GM23338 (cell line): ENCODE measurements at regions not wholly inside any gene's neighbourhood (a gene's known extent, or its start where the extent isn't known, plus 50 kb on each side); places are given as distances from the start of the nearest gene placed in this dataset.

Experiments
- ATAC-seq: fragments of 200-7000 bp; cut with Tn5 transposase; 3 replicates; pipeline ENCODE4 v1.9.1; 2020
- DNase-seq: peaks from one replicate; pipeline ENCODE4 v3.0.0-alpha.2; 2015; ENCODE audit warnings: low spot score
- H2AFZ ChIP-seq: fragments of 200-600 bp; sonication (generic); 2 replicates; pipeline ENCODE4 v1.8.0; 2016; ENCODE audit warnings: antibody characterized with exemption, mild to moderate bottlenecking, moderate library complexity
- H3F3A ChIP-seq: fragments of 200-600 bp; sonication (generic); replicated peaks from 2 replicates; pipeline ENCODE4 v1.8.0; 2017; ENCODE audit warnings: antibody characterized with exemption, mixed run types, low read depth
- H3K27ac ChIP-seq: fragments of 200-600 bp; sonication (generic); 2 replicates; pipeline ENCODE4 v1.6.1; 2016; ENCODE audit warnings: low read depth
- H3K27me3 ChIP-seq: fragments of 200-600 bp; sonication (generic); 2 replicates; pipeline ENCODE4 v1.8.0; 2016; ENCODE audit warnings: mild to moderate bottlenecking, mixed run types, moderate library complexity; ENCODE audit not compliant: insufficient read depth
- H3K36me3 ChIP-seq: fragments of 200-600 bp; sonication (generic); 2 replicates; pipeline ENCODE4 v1.8.0; 2016; ENCODE audit warnings: mild to moderate bottlenecking; ENCODE audit not compliant: insufficient read depth
- H3K4me1 ChIP-seq: fragments of 200-600 bp; sonication (generic); 2 replicates; pipeline ENCODE4 v1.8.0; 2016; ENCODE audit warnings: mild to moderate bottlenecking, moderate library complexity; ENCODE audit not compliant: insufficient read depth
- H3K4me2 ChIP-seq: fragments of 200-600 bp; sonication (generic); 2 replicates; pipeline ENCODE4 v1.7.1; 2017; ENCODE audit warnings: mixed run types
- H3K4me3 ChIP-seq: fragments of 200-600 bp; sonication (generic); 2 replicates; pipeline ENCODE4 v1.6.1; 2016; ENCODE audit warnings: mixed run types
- H3K79me2 ChIP-seq: fragments of 200-600 bp; sonication (generic); replicated peaks from 2 replicates; pipeline ENCODE4 v1.8.0; 2017; ENCODE audit warnings: mild to moderate bottlenecking; ENCODE audit not compliant: insufficient read depth
- H3K9me2 ChIP-seq: fragments of 200-600 bp; sonication (generic); 2 replicates; pipeline ENCODE4 v1.8.0; 2017; ENCODE audit not compliant: insufficient read depth
- H4K20me1 ChIP-seq: fragments of 200-600 bp; sonication (generic); replicated peaks from 2 replicates; pipeline ENCODE4 v1.8.0; 2017; ENCODE audit warnings: mild to moderate bottlenecking; ENCODE audit not compliant: insufficient read depth
- H3K27ac Mint-ChIP-seq: 2 replicates; pipeline ENCODE4 v1.8.0; 2020; ENCODE audit warnings: inconsistent platforms, mild to moderate bottlenecking, moderate library complexity, mixed read lengths
- H3K27me3 Mint-ChIP-seq: 3 replicates; pipeline ENCODE4 v1.8.0; 2022; ENCODE audit warnings: low read depth, mild to moderate bottlenecking, moderate library complexity, mixed read lengths, inconsistent platforms; ENCODE audit not compliant: insufficient read depth, poor library complexity
- H3K36me3 Mint-ChIP-seq: 3 replicates; pipeline ENCODE4 v1.8.0; 2021; ENCODE audit warnings: low read depth, mild to moderate bottlenecking, inconsistent platforms, moderate library complexity, mixed read lengths
- H3K4me1 Mint-ChIP-seq: 3 replicates; pipeline ENCODE4 v1.8.0; 2020; ENCODE audit warnings: mild to moderate bottlenecking, inconsistent platforms, mixed read lengths
- H3K4me3 Mint-ChIP-seq: 3 replicates; pipeline ENCODE4 v1.8.0; 2021; ENCODE audit warnings: moderate library complexity, mild to moderate bottlenecking, inconsistent platforms, mixed read lengths
- H3K9me3 Mint-ChIP-seq: 3 replicates; pipeline ENCODE4 v1.8.0; 2020; ENCODE audit warnings: moderate library complexity, mild to moderate bottlenecking, inconsistent platforms, mixed read lengths
- CREB1 ChIP-seq: fragments of 250-450 bp; sonication (Bioruptor Pico); IDR thresholded peaks from 2 replicates; pipeline ENCODE4 v1.5.0; 2020; ENCODE audit warnings: low read depth, mild to moderate bottlenecking, moderate library complexity
- CTCF ChIP-seq, 2 experiments: fragments of 200-600 bp in 1 of 2; sonication (generic) in 1 of 2; conservative IDR thresholded peaks; 2 replicates each; pipeline versions ENCODE4 v1.5.1 to v1.6.1; 2016 to 2017; ENCODE audit warnings: antibody characterized with exemption in 2 of 2, low read depth in 2 of 2, mild to moderate bottlenecking in 2 of 2, moderate library complexity in 1 of 2
- ETS1 ChIP-seq: IDR thresholded peaks from 2 replicates; pipeline ENCODE4 v1.6.1; 2016; ENCODE audit warnings: antibody characterized with exemption
- EZH2 ChIP-seq: fragments of 200-600 bp; sonication (generic); IDR thresholded peaks from one replicate; pipeline ENCODE4 v1.8.0; 2017; ENCODE audit warnings: antibody characterized with exemption, mild to moderate bottlenecking, low read depth; ENCODE audit not compliant: unreplicated experiment
- EZH2phosphoT487 ChIP-seq: fragments of 200-600 bp; sonication (generic); IDR thresholded peaks from one replicate; pipeline ENCODE4 v1.8.1; 2018; ENCODE audit warnings: antibody characterized with exemption; ENCODE audit not compliant: unreplicated experiment
- JUNB ChIP-seq: IDR thresholded peaks from one replicate; pipeline ENCODE4 v1.6.1; 2016; ENCODE audit warnings: antibody characterized with exemption; ENCODE audit not compliant: unreplicated experiment
- NANOG ChIP-seq: IDR thresholded peaks from 2 replicates; pipeline ENCODE4 v1.6.1; 2016; ENCODE audit warnings: antibody characterized with exemption, borderline replicate concordance
- POLR2AphosphoS5 ChIP-seq: IDR thresholded peaks from 2 replicates; pipeline ENCODE4 v1.6.1; 2016; ENCODE audit warnings: antibody characterized with exemption, low read depth
- REST ChIP-seq: IDR thresholded peaks from one replicate; pipeline ENCODE4 v1.6.1; 2018; ENCODE audit warnings: antibody characterized with exemption; ENCODE audit not compliant: unreplicated experiment
- STAT1 ChIP-seq: IDR thresholded peaks from one replicate; pipeline ENCODE4 v1.6.1; 2016; ENCODE audit warnings: antibody characterized with exemption; ENCODE audit not compliant: unreplicated experiment
- ZNF114 ChIP-seq: fragments of 250-450 bp; sonication (Bioruptor Pico); IDR thresholded peaks from 2 replicates; pipeline ENCODE4 v1.5.0; 2020; ENCODE audit warnings: mild to moderate bottlenecking, moderate library complexity
- ZNF331 ChIP-seq: fragments of 250-450 bp; sonication (Bioruptor Pico); IDR thresholded peaks from 2 replicates; pipeline ENCODE4 v1.5.0; 2020; ENCODE audit warnings: low read depth, mild to moderate bottlenecking, moderate library complexity

- TF ChIP-seq REST (no peak), ETS1 (no peak), EZH2 (no peak), EZH2phosphoT487 (no peak), CREB1 (CRISPR knock-in tag) (no peak), STAT1 (no peak), POLR2AphosphoS5 (no peak), ZNF331 (CRISPR knock-in tag) (no peak), JUNB (no peak), NANOG (no peak), ZNF114 (no peak)
Measured at GRCh38 chr4:127214931-127215330, 417.8 kb upstream of the INTU start (continued).

GRCh38 chr4:127217586-127218229, 415.0 kb upstream of the INTU start:
- no peak overlapping the region for H2AFZ ChIP-seq
- no peak overlapping the region for H3K4me3 ChIP-seq
- H3K4me2 ChIP-seq = no peak overlapping the region
- H3K27ac Mint-ChIP-seq = no peak overlapping the region
- no peaks in the 10 kb centered on the region for H3K4me1 ChIP-seq
- H3K4me1 Mint-ChIP-seq = no peaks in the 10 kb centered on the region
- H3F3A ChIP-seq = no peaks in the 10 kb centered on the region
- no peak overlapping the region for H3K4me3 Mint-ChIP-seq
- no peaks in the 10 kb centered on the region for H3K79me2 ChIP-seq
- H3K27ac ChIP-seq = no peak overlapping the region
- H3K36me3 ChIP-seq = no peaks in the 10 kb centered on the region
- peaks cover 3% of the 10 kb centered on the region; the same call in 2 of the 3 replicates for H3K9me3 Mint-ChIP-seq
- DNase-seq = no peak
- H3K9me2 ChIP-seq = 0 out of 2 replicates have a peak, but pooled peaks cover 6% of the 10 kb centered on the region
- no peak for ATAC-seq
- no peaks in the 10 kb centered on the region for H4K20me1 ChIP-seq
- peaks cover 2% of the 10 kb centered on the region for H3K27me3 Mint-ChIP-seq
- 0 out of 3 replicates have a peak, but pooled peaks cover 2% of the 10 kb centered on the region for H3K36me3 Mint-ChIP-seq
- H3K27me3 ChIP-seq = no peaks in the 10 kb centered on the region
- TF ChIP-seq CREB1 (CRISPR knock-in tag) = no peak
- TF ChIP-seq EZH2phosphoT487 = no peak
- no peak for TF ChIP-seq POLR2AphosphoS5
- no peak for TF ChIP-seq NANOG
- TF ChIP-seq JUNB = no peak
- no peak for TF ChIP-seq STAT1
- no peak for TF ChIP-seq CTCF (conservative IDR thresholded peaks at IDR 0.05; ENCODE audit: low read depth in 2 of 2)
